ENCODE measurements at regions not wholly inside any gene's neighbourhood (a gene's known extent, or its start where the extent isn't known, plus 50 kb on each side); places are given as distances from the start of the nearest gene placed in this dataset.

DNA sequence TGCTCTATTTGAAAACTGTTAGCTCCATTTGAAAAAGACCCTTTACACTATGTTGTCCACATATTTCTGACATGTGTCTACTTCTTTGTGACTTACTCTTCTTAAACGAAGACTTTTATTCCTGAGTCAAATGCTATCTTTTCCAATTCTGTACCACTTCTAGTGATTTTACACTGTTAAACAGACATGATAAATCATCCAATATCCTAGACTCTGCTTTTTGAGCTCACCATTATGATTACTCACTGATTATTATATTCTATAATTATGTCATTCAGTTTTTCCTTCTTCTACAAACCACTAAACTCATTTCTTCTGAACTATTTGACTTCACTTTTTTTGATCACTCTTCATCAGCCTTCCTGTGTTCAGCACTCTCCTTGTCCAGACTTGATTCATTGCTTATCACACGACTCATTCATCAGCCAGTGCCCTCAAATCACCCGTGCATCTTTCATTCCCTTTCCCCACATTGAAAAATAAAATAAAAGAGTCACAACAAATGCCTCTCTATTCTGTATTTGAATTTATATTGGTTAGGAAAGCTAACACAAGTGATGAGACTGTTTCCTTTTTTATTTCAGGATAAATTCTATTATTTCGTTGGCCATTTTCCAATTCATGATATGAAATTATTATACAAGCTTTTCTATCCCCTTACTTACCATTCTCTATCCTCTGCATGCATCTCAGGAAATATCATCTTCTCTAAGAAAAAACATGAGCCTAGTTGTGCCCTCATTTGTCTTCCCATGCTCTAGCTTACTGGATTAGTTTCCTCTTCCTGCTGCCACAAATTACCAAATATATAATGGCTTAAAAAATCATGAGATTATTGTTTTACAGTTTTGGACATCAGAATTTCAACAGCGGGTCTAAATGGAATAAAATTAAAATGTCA is 1482.1 kb upstream of the MIR17HG start:
- TF ChIP-seq, protein P1, sequence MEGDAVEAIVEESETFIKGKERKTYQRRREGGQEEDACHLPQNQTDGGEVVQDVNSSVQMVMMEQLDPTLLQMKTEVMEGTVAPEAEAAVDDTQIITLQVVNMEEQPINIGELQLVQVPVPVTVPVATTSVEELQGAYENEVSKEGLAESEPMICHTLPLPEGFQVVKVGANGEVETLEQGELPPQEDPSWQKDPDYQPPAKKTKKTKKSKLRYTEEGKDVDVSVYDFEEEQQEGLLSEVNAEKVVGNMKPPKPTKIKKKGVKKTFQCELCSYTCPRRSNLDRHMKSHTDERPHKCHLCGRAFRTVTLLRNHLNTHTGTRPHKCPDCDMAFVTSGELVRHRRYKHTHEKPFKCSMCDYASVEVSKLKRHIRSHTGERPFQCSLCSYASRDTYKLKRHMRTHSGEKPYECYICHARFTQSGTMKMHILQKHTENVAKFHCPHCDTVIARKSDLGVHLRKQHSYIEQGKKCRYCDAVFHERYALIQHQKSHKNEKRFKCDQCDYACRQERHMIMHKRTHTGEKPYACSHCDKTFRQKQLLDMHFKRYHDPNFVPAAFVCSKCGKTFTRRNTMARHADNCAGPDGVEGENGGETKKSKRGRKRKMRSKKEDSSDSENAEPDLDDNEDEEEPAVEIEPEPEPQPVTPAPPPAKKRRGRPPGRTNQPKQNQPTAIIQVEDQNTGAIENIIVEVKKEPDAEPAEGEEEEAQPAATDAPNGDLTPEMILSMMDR (IDR thresholded peaks at IDR 0.05), result no peak
- TF ChIP-seq POLR2AphosphoS5 (IDR thresholded peaks at IDR 0.05; ENCODE audit: insufficient read depth in 1 of 2, low read depth in 1 of 2) (no peak), POLR2A (IDR thresholded peaks at IDR 0.05) (no peak)

Data from vagina (tissue), 2 donors.